8988T (cell line): ENCODE measurements at regions not wholly inside any gene's neighbourhood (a gene's known extent, or its start where the extent isn't known, plus 50 kb on each side); places are given as distances from the start of the nearest gene placed in this dataset.

Experiments
- DNase-seq: peaks from one replicate; pipeline ENCODE4 v3.0.0; 2011

GRCh38 chr9:81480828-81481604, 208.3 kb downstream of the TLE1 start:
- DNase-seq, result no peak

- no peak for DNase-seq
These were observed 209.8 kb downstream of the TLE1 start for GRCh38 chr9:81479573-81479972.

GRCh38 chr9:81477669-81478068, 211.7 kb downstream of the TLE1 start:
- no peak for DNase-seq

- DNase-seq, result no peak
These were observed 212.4 kb downstream of the TLE1 start for GRCh38 chr9:81476813-81477490.

GRCh38 chr9:81474792-81475191, 214.6 kb downstream of the TLE1 start:
- no peak for DNase-seq

- DNase-seq, result no peak
These were observed 215.2 kb downstream of the TLE1 start for GRCh38 chr9:81474125-81474524.

- DNase-seq, result no peak
These were observed 215.6 kb downstream of the TLE1 start for GRCh38 chr9:81473708-81474107.

GRCh38 chr9:81473206-81473605, 216.1 kb downstream of the TLE1 start:
- no peak for DNase-seq

GRCh38 chr9:81472701-81473100, 216.6 kb downstream of the TLE1 start:
- no peak for DNase-seq

- DNase-seq, result no peak
These were observed 218.5 kb downstream of the TLE1 start for GRCh38 chr9:81470864-81471263.

GRCh38 chr9:81468084-81468595, 221.2 kb downstream of the TLE1 start:
- DNase-seq, result no peak

- no peak for DNase-seq
These were observed 222.4 kb downstream of the TLE1 start for GRCh38 chr9:81466981-81467380.

GRCh38 chr9:81465468-81466011, 223.8 kb downstream of the TLE1 start:
- no peak for DNase-seq

GRCh38 chr9:81462801-81463200, 226.5 kb downstream of the TLE1 start:
- no peak for DNase-seq

GRCh38 chr9:81461196-81461595, 228.2 kb downstream of the TLE1 start:
- no peak for DNase-seq

- DNase-seq, result no peak
These were observed 228.7 kb downstream of the TLE1 start for GRCh38 chr9:81460693-81461092.

- no peak for DNase-seq
These were observed 229.8 kb downstream of the TLE1 start for GRCh38 chr9:81459591-81459990.

- DNase-seq, result no peak
These were observed 232.8 kb downstream of the TLE1 start for GRCh38 chr9:81456431-81457006.

- no peak for DNase-seq
These were observed 233.7 kb downstream of the TLE1 start for GRCh38 chr9:81455462-81456219.

- no peak for DNase-seq
These were observed 243.9 kb downstream of the TLE1 start for GRCh38 chr9:81445331-81445921.

- DNase-seq, result no peak
These were observed 257.7 kb downstream of the TLE1 start for GRCh38 chr9:81431641-81432040.

- no peak for DNase-seq
These were observed 258.6 kb downstream of the TLE1 start for GRCh38 chr9:81430727-81431126.

- DNase-seq, result no peak
These were observed 261.5 kb downstream of the TLE1 start for GRCh38 chr9:81427870-81428269.
